ENCODE measurements at regions not wholly inside any gene's neighbourhood (a gene's known extent, or its start where the extent isn't known, plus 50 kb on each side); places are given as distances from the start of the nearest gene placed in this dataset.

DNA sequence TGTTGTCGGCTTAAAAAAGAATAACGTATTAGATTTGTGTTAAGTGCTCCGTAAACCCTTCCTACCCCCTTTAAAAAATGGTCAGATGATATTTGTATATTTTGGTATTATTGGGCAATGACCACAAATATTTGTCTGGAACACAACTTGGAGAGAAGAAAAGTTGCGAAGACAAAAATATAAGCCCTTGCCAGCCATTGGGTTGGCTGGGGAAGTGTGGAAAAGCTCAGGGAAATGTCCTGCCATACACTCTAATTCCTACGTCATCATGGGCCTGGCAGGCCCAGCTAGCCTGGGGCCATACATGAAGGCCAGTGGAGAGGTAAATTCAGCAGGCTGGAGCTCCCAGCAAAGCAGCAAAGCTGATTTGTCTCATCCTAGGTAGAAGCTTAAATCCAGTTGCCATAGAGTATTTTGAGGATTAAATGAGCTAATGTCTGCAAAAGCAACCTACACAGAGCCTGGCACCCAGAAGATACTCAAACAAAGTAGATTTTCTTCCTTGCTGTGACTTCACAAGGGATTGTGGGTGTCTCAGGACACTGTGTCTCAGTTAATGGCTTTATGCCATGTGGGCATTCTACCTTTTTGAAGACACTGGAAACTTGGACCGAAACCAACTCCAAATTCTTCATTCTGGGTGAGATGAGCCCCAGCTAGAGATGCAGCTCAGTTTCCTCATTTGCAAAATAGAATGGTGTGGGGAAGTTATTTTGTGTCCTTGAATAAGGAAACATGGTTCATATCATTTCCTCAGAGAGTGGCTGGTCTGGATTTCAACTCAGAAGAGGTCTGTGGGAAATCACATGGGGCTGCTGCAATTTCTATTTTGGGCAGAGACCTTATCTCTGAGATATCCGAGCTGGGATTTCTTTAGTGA is 87.9 kb upstream of the MAP4K3 start:
- Histone ChIP-seq H3K27ac (ENCODE audit: low read length) (no peak overlapping the region), H4K20me1 (ENCODE audit: insufficient read depth, low read depth, low read length) (no peaks in the 10 kb centered on the region), H2AFZ (ENCODE audit: low read length) (no peak overlapping the region), H3K9me3 (ENCODE audit: low read length) (no peaks in the 10 kb centered on the region), H3K9ac (ENCODE audit: low read length) (no peak overlapping the region), H3K4me2 (ENCODE audit: low read depth, low read length, poor library complexity, severe bottlenecking) (peak overlapping the region; percentile 6), H3K9me2 (replicated peaks; ENCODE audit: insufficient read depth, low read length) (no peaks in the 10 kb centered on the region), H3K36me3 (ENCODE audit: insufficient read depth, low read length) (no peaks in the 10 kb centered on the region), H3K27me3 (ENCODE audit: low read length) (no peaks in the 10 kb centered on the region), H3K4me3 (ENCODE audit: low read length) (no peak overlapping the region), H3K4me1 (ENCODE audit: low read length) (peaks cover 29% of the 10 kb centered on the region), H3K79me2 (ENCODE audit: low read length) (no peaks in the 10 kb centered on the region)
- DNase-seq = no peak

DNA sequence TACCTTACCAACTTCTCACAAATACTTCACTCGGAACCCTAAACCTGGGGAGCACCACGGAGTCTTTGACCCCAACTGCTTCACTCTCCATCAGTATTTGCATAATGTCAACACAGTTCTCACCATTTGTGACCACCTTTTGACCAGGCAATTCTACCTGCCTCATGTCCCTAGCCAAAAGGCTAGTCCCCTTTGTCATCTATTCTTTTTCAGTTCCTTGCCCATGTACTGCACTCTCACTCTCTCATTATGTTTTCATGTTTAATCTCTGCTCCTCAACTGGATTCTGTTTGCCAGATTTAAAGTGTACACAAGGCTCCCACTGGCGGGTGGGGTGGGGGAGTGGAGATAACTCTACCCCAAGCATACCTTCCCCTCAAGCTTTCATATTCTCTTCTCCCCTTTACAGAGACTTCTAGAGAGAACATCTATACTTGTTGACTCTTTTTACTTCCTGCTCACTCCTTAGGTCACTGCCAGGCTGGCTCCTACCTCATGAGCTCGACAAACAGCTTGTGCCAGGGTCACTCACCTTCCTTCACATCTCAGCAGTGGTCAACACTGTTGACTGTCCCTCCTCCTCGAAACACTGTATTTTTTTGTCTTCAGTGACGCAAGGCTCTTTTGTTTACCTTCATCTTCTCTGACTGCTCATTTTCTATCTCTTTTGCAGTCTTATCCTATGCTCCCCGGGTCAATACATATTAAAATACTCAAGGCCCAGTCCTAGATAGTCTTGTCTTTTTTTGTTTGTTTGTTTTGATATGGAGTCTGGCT is 88.7 kb upstream of the MAP4K3 start:
- H4K20me1 ChIP-seq (ENCODE audit: insufficient read depth, low read depth, low read length) = no peaks in the 10 kb centered on the region
- no peaks in the 10 kb centered on the region for H3K27me3 ChIP-seq (ENCODE audit: low read length)
- no peaks in the 10 kb centered on the region for H3K9me3 ChIP-seq (ENCODE audit: low read length)
- no peak overlapping the region for H3K27ac ChIP-seq (ENCODE audit: low read length)
- no peak overlapping the region for H2AFZ ChIP-seq (ENCODE audit: low read length)
- no peaks in the 10 kb centered on the region for H3K36me3 ChIP-seq (ENCODE audit: insufficient read depth, low read length)
- H3K4me2 ChIP-seq (ENCODE audit: low read depth, low read length, poor library complexity, severe bottlenecking) = peak overlapping the region; percentile 6
- H3K9me2 ChIP-seq (replicated peaks; ENCODE audit: insufficient read depth, low read length) = no peaks in the 10 kb centered on the region
- H3K4me1 ChIP-seq (ENCODE audit: low read length) = peaks cover 37% of the 10 kb centered on the region
- H3K79me2 ChIP-seq (ENCODE audit: low read length) = no peaks in the 10 kb centered on the region
- no peak overlapping the region for H3K4me3 ChIP-seq (ENCODE audit: low read length)
- DNase-seq = no peak
- no peak overlapping the region for H3K9ac ChIP-seq (ENCODE audit: low read length)

DNA sequence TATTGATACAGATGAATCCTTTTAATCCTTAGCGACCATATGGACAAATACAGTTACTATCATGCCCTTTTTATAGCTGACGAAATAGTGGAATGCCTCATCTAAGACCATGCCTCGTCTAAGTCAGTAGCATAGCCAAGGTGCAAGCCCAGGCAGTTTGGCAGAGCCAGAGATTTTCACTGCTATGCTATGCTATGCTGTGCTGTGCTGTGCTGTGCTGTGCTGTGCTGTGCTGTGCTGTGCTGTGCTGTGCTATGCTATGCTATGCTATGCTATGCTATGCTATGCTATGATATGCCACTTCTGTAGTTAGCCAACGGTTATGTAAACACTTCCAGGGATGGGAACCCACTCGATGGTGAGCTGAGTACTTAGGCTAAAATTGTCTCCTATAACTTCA is 91.6 kb upstream of the MAP4K3 start:
- no peak for DNase-seq
- Histone ChIP-seq H3K27ac (ENCODE audit: low read length) (no peak overlapping the region), H3K9ac (ENCODE audit: low read length) (no peak overlapping the region)

GRCh38 chr2:39529836-39530235 is 92.8 kb upstream of the MAP4K3 start:
- Histone ChIP-seq H3K9me2 (replicated peaks; ENCODE audit: insufficient read depth, low read length) (no peaks in the 10 kb centered on the region), H3K4me2 (ENCODE audit: low read depth, low read length, poor library complexity, severe bottlenecking) (peak overlapping the region; percentile 52), H3K79me2 (ENCODE audit: low read length) (no peaks in the 10 kb centered on the region), H3K27me3 (ENCODE audit: low read length) (no peaks in the 10 kb centered on the region), H2AFZ (ENCODE audit: low read length) (no peak overlapping the region), H3K36me3 (ENCODE audit: insufficient read depth, low read length) (no peaks in the 10 kb centered on the region), H3K9me3 (ENCODE audit: low read length) (no peaks in the 10 kb centered on the region), H4K20me1 (ENCODE audit: insufficient read depth, low read depth, low read length) (no peaks in the 10 kb centered on the region), H3K4me1 (ENCODE audit: low read length) (peaks cover 43% of the 10 kb centered on the region), H3K4me3 (ENCODE audit: low read length) (no peak overlapping the region), H3K9ac (ENCODE audit: low read length) (no peak overlapping the region), H3K27ac (ENCODE audit: low read length) (no peak overlapping the region)
- DNase-seq = no peak

More for the DNA sequence above, 91.6 kb upstream of the MAP4K3 start:
- no peaks in the 10 kb centered on the region for H3K36me3 ChIP-seq (ENCODE audit: insufficient read depth, low read length)
- no peaks in the 10 kb centered on the region for H4K20me1 ChIP-seq (ENCODE audit: insufficient read depth, low read depth, low read length)
- no peaks in the 10 kb centered on the region for H3K79me2 ChIP-seq (ENCODE audit: low read length)
- H3K9me2 ChIP-seq (replicated peaks; ENCODE audit: insufficient read depth, low read length) = no peaks in the 10 kb centered on the region
- H3K4me2 ChIP-seq (ENCODE audit: low read depth, low read length, poor library complexity, severe bottlenecking) = no peak overlapping the region
- H3K4me3 ChIP-seq (ENCODE audit: low read length) = no peak overlapping the region
- peaks cover 43% of the 10 kb centered on the region for H3K4me1 ChIP-seq (ENCODE audit: low read length)
- H3K27me3 ChIP-seq (ENCODE audit: low read length) = no peaks in the 10 kb centered on the region
- no peak overlapping the region for H2AFZ ChIP-seq (ENCODE audit: low read length)
- no peaks in the 10 kb centered on the region for H3K9me3 ChIP-seq (ENCODE audit: low read length)

GRCh38 chr2:39530411-39530866 is 93.4 kb upstream of the MAP4K3 start:
- no peaks in the 10 kb centered on the region for H3K9me3 ChIP-seq (ENCODE audit: low read length)
- H3K36me3 ChIP-seq (ENCODE audit: insufficient read depth, low read length) = no peaks in the 10 kb centered on the region
- no peak overlapping the region for H3K9ac ChIP-seq (ENCODE audit: low read length)
- no peak overlapping the region for H3K27ac ChIP-seq (ENCODE audit: low read length)
- peak; percentile 68 for DNase-seq
- peaks cover 38% of the 10 kb centered on the region for H3K4me1 ChIP-seq (ENCODE audit: low read length)
- H3K79me2 ChIP-seq (ENCODE audit: low read length) = no peaks in the 10 kb centered on the region
- H2AFZ ChIP-seq (ENCODE audit: low read length) = 0 out of 2 replicates have a peak overlapping the region, but pooled peaks have one; percentile 44
- H3K27me3 ChIP-seq (ENCODE audit: low read length) = no peaks in the 10 kb centered on the region
- H3K4me2 ChIP-seq (ENCODE audit: low read depth, low read length, poor library complexity, severe bottlenecking) = peak overlapping the region; percentile 52
- no peaks in the 10 kb centered on the region for H3K9me2 ChIP-seq (replicated peaks; ENCODE audit: insufficient read depth, low read length)
- H4K20me1 ChIP-seq (ENCODE audit: insufficient read depth, low read depth, low read length) = no peaks in the 10 kb centered on the region
- no peak overlapping the region for H3K4me3 ChIP-seq (ENCODE audit: low read length)

GRCh38 chr2:39531220-39531777 is 94.2 kb upstream of the MAP4K3 start:
- H3K4me3 ChIP-seq (ENCODE audit: low read length) = no peak overlapping the region; the same call in 1 of the 2 replicates
- H4K20me1 ChIP-seq (ENCODE audit: insufficient read depth, low read depth, low read length) = no peaks in the 10 kb centered on the region
- DNase-seq = no peak
- H2AFZ ChIP-seq (ENCODE audit: low read length) = 0 out of 2 replicates have a peak overlapping the region, but pooled peaks have one; percentile 44
- no peaks in the 10 kb centered on the region for H3K79me2 ChIP-seq (ENCODE audit: low read length)
- no peaks in the 10 kb centered on the region for H3K9me2 ChIP-seq (replicated peaks; ENCODE audit: insufficient read depth, low read length)
- H3K27me3 ChIP-seq (ENCODE audit: low read length) = no peaks in the 10 kb centered on the region
- H3K9me3 ChIP-seq (ENCODE audit: low read length) = no peaks in the 10 kb centered on the region
- no peak overlapping the region for H3K9ac ChIP-seq (ENCODE audit: low read length)
- no peak overlapping the region for H3K27ac ChIP-seq (ENCODE audit: low read length)
- peaks cover 30% of the 10 kb centered on the region for H3K4me1 ChIP-seq (ENCODE audit: low read length)
- no peaks in the 10 kb centered on the region for H3K36me3 ChIP-seq (ENCODE audit: insufficient read depth, low read length)
- H3K4me2 ChIP-seq (ENCODE audit: low read depth, low read length, poor library complexity, severe bottlenecking) = peak overlapping the region; percentile 52

- H3K36me3 ChIP-seq (ENCODE audit: insufficient read depth, low read length) = no peaks in the 10 kb centered on the region
- no peaks in the 10 kb centered on the region for H3K79me2 ChIP-seq (ENCODE audit: low read length)
- H3K27me3 ChIP-seq (ENCODE audit: low read length) = no peaks in the 10 kb centered on the region
- peaks cover 17% of the 10 kb centered on the region for H3K4me1 ChIP-seq (ENCODE audit: low read length)
- no peaks in the 10 kb centered on the region for H3K9me3 ChIP-seq (ENCODE audit: low read length)
- no peak overlapping the region for H2AFZ ChIP-seq (ENCODE audit: low read length)
- no peak overlapping the region for H3K27ac ChIP-seq (ENCODE audit: low read length)
- no peak for DNase-seq
- no peak overlapping the region for H3K4me3 ChIP-seq (ENCODE audit: low read length)
- H4K20me1 ChIP-seq (ENCODE audit: insufficient read depth, low read depth, low read length) = no peaks in the 10 kb centered on the region
- H3K4me2 ChIP-seq (ENCODE audit: low read depth, low read length, poor library complexity, severe bottlenecking) = no peak overlapping the region
- no peaks in the 10 kb centered on the region for H3K9me2 ChIP-seq (replicated peaks; ENCODE audit: insufficient read depth, low read length)
- H3K9ac ChIP-seq (ENCODE audit: low read length) = no peak overlapping the region
Measured at GRCh38 chr2:39532933-39533332, 95.8 kb upstream of the MAP4K3 start.

All from Karpas-422 (cell line).